Endothelial cell (in vitro differentiated cells): ENCODE measurements at regions not wholly inside any gene's neighbourhood (a gene's known extent, or its start where the extent isn't known, plus 50 kb on each side); places are given as distances from the start of the nearest gene placed in this dataset.

Source experiments
- DNase-seq: peaks from one replicate; pipeline ENCODE4 v3.0.0; 2021; ENCODE audit warnings: low spot score
- H3K27ac Mint-ChIP-seq: one replicate; pipeline ENCODE4 v1.8.0; 2021; ENCODE audit warnings: mixed read lengths, inconsistent platforms; ENCODE audit not compliant: unreplicated experiment
- H3K27me3 Mint-ChIP-seq: one replicate; pipeline ENCODE4 v1.8.0; 2021; ENCODE audit warnings: mild to moderate bottlenecking, moderate library complexity, mixed read lengths, inconsistent platforms; ENCODE audit not compliant: unreplicated experiment
- H3K36me3 Mint-ChIP-seq: one replicate; pipeline ENCODE4 v1.8.0; 2021; ENCODE audit warnings: mild to moderate bottlenecking, low read depth, mixed read lengths, inconsistent platforms; ENCODE audit not compliant: unreplicated experiment
- H3K4me1 Mint-ChIP-seq: one replicate; pipeline ENCODE4 v1.8.0; 2021; ENCODE audit warnings: mild to moderate bottlenecking, mixed read lengths, inconsistent platforms; ENCODE audit not compliant: unreplicated experiment
- H3K4me3 Mint-ChIP-seq: one replicate; pipeline ENCODE4 v1.8.0; 2021; ENCODE audit warnings: mild to moderate bottlenecking, mixed read lengths, inconsistent platforms; ENCODE audit not compliant: unreplicated experiment
- H3K9me3 Mint-ChIP-seq: one replicate; pipeline ENCODE4 v1.8.0; 2021; ENCODE audit warnings: mixed read lengths, inconsistent platforms; ENCODE audit not compliant: unreplicated experiment
- CTCF ChIP-seq: fragments of 200-600 bp; sonication (generic); IDR thresholded peaks from one replicate; pipeline ENCODE4 v1.5.0; 2021; ENCODE audit warnings: antibody characterized with exemption; ENCODE audit not compliant: unreplicated experiment

GRCh38 chr10:83925133-83925532 lies 214.2 kb upstream of the GHITM start:
- Mint-ChIP-seq H3K27me3 (peaks cover 1% of the 10 kb centered on the region), H3K4me1 (peaks cover 4% of the 10 kb centered on the region), H3K9me3 (no peaks in the 10 kb centered on the region), H3K36me3 (no peaks in the 10 kb centered on the region), H3K4me3 (no peak overlapping the region), H3K27ac (no peak overlapping the region)
- no peak for DNase-seq
- no peak for TF ChIP-seq CTCF

- H3K9me3 Mint-ChIP-seq = no peaks in the 10 kb centered on the region
- H3K27ac Mint-ChIP-seq = no peak overlapping the region
- no peak for DNase-seq
- no peak for TF ChIP-seq CTCF
- H3K36me3 Mint-ChIP-seq = no peaks in the 10 kb centered on the region
- peaks cover 4% of the 10 kb centered on the region for H3K4me1 Mint-ChIP-seq
- no peak overlapping the region for H3K4me3 Mint-ChIP-seq
- peaks cover 1% of the 10 kb centered on the region for H3K27me3 Mint-ChIP-seq
Observed at GRCh38 chr10:83926606-83927005, 212.7 kb upstream of the GHITM start.

GRCh38 chr10:83927166-83927565 lies 212.1 kb upstream of the GHITM start:
- Mint-ChIP-seq H3K4me3 (no peak overlapping the region), H3K27ac (no peak overlapping the region), H3K4me1 (peaks cover 4% of the 10 kb centered on the region), H3K27me3 (peaks cover 1% of the 10 kb centered on the region), H3K36me3 (no peaks in the 10 kb centered on the region), H3K9me3 (no peaks in the 10 kb centered on the region)
- DNase-seq = no peak
- no peak for TF ChIP-seq CTCF

- H3K27me3 Mint-ChIP-seq = peaks cover 1% of the 10 kb centered on the region
- no peak for DNase-seq
- no peak overlapping the region for H3K27ac Mint-ChIP-seq
- H3K4me1 Mint-ChIP-seq = peaks cover 4% of the 10 kb centered on the region
- no peak overlapping the region for H3K4me3 Mint-ChIP-seq
- no peaks in the 10 kb centered on the region for H3K36me3 Mint-ChIP-seq
- TF ChIP-seq CTCF = no peak
- no peaks in the 10 kb centered on the region for H3K9me3 Mint-ChIP-seq
Observed at GRCh38 chr10:83929399-83929798, 209.9 kb upstream of the GHITM start.

GRCh38 chr10:83931669-83932068 lies 207.6 kb upstream of the GHITM start:
- Mint-ChIP-seq H3K4me1 (no peaks in the 10 kb centered on the region), H3K27me3 (no peaks in the 10 kb centered on the region), H3K9me3 (no peaks in the 10 kb centered on the region), H3K4me3 (no peak overlapping the region), H3K36me3 (no peaks in the 10 kb centered on the region), H3K27ac (no peak overlapping the region)
- no peak for DNase-seq
- no peak for TF ChIP-seq CTCF
